ENCODE measurements at regions not wholly inside any gene's neighbourhood (a gene's known extent, or its start where the extent isn't known, plus 50 kb on each side); places are given as distances from the start of the nearest gene placed in this dataset.

DNA sequence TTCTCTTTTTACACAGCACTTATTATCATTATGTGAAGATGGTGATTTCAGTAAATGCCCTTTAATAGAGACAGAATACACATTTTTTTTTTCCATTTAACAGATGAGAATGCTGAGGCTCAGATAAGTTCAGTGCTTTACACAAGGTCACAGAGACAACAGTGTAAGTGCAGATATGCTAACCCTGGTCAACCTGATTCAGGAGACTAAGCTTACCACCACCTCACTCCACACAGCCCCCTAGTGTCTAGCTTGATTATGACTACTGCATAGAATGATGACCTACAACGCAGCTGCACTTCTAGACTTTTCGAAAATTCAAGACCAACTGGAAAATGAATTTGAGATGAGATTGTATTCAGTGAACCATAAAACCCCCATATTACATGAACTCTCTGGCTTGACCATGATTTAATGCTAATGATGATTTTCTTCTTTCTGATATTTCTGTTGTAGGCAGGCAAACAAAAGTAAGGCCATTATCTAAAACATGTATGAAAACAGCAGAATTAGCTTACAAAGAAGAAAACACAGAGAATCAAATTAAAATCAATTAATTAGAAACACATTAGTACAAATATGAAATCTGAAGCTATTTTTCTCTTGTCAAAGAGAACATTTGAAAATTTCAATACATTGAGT is 212.1 kb upstream of the PHACTR1 start:
- TF ChIP-seq, protein P1, sequence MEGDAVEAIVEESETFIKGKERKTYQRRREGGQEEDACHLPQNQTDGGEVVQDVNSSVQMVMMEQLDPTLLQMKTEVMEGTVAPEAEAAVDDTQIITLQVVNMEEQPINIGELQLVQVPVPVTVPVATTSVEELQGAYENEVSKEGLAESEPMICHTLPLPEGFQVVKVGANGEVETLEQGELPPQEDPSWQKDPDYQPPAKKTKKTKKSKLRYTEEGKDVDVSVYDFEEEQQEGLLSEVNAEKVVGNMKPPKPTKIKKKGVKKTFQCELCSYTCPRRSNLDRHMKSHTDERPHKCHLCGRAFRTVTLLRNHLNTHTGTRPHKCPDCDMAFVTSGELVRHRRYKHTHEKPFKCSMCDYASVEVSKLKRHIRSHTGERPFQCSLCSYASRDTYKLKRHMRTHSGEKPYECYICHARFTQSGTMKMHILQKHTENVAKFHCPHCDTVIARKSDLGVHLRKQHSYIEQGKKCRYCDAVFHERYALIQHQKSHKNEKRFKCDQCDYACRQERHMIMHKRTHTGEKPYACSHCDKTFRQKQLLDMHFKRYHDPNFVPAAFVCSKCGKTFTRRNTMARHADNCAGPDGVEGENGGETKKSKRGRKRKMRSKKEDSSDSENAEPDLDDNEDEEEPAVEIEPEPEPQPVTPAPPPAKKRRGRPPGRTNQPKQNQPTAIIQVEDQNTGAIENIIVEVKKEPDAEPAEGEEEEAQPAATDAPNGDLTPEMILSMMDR (conservative IDR thresholded peaks at IDR 0.05; ENCODE audit: low read length), result peak; percentile 77
- TF ChIP-seq EZH2phosphoT487 (IDR thresholded peaks at IDR 0.05; ENCODE audit: borderline replicate concordance, low read depth, low read length), result no peak

Data from OCI-LY7 (cell line).